HG03558 (cell line): ENCODE measurements at regions not wholly inside any gene's neighbourhood (a gene's known extent, or its start where the extent isn't known, plus 50 kb on each side); places are given as distances from the start of the nearest gene placed in this dataset.

ENCODE experiments used
- ATAC-seq: cut with Tn5 transposase; IDR thresholded peaks from one replicate; pipeline ENCODE4 v1.9.1; 2021; ENCODE audit warnings: moderate number of reproducible peaks; ENCODE audit not compliant: unreplicated experiment; ENCODE audit errors: extremely low read depth

DNA sequence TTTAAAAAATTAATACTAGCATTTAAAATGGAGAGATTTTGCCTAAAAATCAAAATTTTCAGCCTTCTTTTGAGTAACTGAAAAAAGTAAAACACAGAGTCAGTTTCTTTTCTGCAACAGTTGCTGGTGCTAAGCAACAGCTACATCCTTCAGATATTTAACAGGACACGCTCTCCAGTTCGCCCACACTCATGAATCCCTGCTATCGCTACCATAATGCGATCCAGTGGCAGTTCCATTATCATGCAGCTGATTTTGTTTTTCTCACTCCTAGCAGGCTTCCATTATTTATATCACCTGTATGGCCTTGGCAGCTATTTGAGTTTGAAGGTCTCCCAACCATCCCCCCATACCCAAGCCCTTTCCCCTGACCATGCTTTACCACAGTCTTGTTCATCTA is 93.1 kb upstream of the NCKAP5 start:
- ATAC-seq: no peak

DNA sequence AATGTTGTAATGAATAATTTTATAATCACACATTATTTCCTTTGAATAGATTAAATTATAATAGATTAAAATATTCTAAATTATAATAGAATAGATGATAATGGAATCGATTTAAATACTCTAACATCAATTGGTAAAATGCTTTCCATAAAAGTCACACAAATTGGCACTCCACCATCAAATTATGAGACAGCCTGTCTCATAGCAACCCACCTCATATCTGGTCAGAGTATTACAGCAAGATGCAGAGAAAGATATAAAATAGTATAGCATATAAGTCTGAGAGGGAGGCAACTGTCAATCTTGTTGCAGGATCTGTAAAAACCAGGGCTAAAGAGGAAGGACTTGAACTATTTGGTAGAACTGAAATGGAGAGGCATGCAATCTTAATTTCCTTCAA is 98.4 kb upstream of the NCKAP5 start:
- ATAC-seq: no peak

DNA sequence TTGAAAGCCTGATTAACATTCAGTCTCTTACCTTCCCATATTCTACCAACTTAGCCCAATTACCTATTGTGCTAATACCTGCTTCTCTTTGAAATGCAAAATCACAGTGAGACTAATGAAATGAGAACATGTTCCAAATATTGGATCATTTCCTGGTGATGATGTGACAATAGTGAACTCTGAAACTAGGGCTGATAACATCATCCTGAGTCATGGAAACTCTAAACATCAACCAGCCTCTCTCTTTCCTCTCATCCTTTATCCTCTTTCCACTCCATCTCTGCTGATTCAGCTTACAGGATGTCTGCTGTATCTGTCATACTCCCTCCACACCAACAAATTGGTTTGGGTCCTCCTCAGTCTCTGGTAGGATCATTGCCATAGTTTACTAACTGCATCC is 98.8 kb upstream of the NCKAP5 start:
- no peak for ATAC-seq

DNA sequence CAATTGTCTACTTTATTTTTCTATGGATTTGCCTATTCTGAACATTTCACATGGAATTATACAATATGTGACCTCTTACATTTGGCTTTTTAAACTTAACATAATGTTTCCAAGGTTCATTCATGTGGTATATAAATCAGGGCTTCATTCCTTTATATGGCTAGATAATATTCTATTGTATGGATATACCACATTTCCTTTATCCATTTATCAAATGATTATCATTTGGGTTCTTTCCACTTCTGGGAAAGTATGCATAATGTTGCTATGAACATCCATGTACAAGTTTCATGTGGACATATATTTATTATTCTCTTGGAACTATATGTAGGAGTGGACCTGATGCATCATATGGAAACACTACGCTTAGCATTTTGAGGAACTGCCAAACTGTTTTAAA is 99.7 kb upstream of the NCKAP5 start:
- no peak for ATAC-seq

DNA sequence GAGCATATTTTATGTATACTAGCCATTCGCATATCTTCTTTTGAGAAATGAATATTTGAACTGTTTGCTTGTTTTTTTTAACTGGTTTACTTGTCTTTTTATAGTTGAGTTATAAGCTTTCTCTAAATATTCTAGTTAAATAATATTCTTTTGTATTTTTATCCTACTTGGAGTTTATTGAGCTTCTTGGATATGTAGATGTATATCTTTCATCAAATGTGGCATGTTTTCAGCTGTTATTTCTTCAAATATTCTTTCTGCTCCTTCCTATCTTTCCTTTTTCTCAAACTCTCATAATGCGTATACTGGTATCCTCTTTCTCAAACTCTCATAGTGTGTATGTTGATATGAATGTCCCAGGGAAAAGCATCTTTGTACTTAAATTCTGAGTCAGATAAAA is 100.3 kb upstream of the NCKAP5 start:
- no peak for ATAC-seq

DNA sequence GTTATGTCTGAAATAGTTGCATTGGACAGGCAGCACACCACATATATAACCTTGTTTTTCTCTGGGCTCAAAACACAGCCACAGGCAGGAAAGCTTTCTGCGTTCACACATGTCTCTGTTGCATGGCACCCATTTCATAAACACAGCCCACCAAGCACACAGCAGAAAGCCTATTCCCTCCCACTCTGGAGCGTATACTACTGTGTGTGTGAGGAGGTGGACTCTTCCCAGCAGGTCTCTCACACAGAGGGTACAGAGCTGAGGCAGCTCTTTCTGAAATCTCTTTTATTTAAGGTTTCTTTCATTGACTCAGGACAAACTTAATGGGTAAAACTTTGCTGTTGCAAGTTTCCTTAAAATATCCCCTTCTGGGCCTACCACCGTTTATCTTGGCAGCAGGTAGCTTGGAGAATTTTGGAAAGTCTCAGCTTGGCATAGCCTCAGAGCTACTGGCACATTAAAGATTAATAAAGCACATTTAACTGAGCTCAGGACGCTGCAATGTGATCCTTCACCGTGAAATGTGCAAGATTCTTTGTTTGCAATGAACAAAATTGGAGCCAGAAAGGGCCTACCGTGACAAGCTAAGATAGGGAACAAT is 105.1 kb upstream of the NCKAP5 start:
- no peak for ATAC-seq

DNA sequence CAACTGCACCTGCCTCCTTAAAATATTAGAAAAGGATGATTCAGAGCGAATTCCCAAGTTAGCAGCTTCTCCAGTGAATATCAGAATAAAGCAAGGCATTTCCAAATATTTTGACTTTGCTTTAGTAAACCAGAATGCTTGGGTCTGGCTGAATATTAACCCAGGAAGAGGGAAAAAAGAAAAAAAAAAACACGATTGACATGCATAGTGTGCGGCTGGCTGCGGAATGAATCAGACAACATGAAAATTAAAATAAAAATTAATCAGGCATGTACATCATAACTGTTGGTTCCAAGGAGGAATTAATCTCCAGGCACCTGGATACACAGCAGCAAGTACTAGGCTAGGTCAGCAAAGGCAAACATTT is 105.8 kb upstream of the NCKAP5 start:
- ATAC-seq: no peak

DNA sequence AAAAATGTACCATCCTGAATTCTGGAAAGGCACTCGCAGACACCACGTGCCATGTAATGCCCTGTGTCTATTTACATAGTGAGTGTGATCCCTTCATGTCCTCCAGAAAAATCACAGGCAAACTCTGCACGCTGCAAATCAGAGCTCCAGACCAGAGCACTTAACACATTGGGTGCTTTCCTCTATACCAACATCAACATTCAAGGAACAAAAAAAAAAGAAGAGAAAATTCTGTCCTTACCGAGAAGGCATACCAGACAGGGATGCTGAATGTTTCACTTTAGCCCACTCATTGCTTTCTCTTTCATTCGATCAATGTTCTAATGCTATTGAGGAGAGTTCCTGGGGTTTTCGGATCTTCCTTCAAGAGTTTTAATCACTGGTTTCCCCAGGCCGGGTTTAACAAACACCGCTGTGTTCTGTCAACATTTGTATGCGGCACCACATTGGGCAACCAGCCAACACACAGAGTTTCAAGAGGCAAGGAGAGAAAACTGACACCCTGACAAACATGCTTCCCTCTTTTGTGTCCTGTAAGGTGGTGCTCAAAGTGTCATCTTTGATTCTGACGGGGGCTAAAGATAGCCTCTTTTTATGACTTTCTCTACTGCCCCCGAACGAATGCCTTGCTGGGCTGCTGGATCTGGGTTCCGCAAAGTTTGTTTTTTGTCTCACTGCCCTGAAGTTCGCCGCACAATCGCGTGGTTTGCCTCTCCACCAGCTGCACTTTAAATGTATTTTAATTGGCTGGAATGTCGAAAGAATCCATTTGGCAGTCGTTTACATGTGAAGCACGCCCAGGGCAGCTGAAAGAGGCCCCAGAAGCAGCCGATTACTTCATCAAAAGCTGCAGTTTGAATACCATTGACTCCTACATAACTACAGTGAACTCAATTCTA is 106.4 kb upstream of the NCKAP5 start:
- ATAC-seq: no peak

DNA sequence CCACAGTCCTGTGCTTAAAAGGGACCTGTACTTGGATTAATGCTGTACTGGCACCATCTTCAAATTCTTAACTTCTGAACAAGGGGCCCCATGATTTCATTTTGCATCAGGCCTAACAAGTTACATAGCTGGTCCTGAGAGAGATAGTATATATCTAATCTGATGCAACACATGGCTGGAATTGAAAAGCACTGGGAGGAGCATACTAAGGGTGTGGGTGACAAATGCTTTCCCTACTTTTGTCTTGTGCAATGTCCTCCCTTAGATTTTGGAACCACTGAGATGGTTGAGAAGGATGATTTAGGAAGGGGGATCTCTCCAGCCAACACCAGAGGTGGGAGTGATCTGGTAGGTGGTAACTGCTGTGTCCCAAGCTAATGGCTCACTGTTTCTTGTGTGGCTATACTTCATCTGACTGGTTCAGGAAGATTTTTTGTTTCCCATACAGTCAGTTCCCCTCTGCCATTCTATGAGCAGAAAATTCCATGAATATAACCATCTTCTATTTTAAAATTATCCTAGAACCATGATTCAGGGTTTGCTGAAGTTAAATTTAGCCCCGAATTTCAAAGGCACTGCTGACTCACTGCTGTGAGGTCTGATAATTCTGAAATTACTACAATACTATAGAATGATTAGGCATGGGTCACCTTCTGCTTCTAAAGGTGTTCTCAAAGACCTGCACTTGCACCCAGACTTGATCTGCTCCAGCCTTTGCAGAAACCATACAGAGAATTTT is 108.3 kb upstream of the NCKAP5 start:
- ATAC-seq: no peak

DNA sequence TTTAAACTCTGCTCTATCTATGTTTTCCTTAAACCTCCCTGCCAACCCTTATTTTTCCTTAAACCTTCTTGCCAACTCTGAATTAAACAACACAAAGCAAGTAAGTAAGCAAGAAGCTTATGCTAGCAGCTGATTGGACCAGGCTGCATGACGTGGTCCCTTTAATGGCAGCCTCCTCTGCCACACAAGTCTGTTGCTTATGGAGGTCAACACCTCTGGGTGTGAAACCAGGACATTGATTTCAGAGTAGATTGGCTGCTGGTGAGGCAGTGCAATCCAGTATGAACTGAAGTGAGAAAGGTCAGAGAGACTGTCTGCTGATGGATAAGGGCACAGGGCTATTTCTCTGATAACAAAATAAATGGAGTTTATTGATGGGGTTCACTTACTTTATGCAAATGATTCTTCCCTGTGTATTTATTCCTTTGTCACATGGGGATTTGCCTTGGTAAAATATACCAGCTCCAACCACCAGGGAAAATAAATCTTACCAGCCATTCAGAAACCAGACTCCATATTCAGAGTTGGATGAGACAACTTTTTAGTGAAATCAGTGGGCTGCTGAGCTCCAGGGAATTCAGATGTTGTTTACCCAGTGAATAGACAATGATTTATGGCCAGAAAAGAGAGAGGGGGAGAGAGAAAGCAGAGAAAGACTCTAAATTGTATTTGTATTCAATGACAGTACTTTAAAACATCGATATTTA is 112.2 kb upstream of the NCKAP5 start:
- no peak for ATAC-seq

DNA sequence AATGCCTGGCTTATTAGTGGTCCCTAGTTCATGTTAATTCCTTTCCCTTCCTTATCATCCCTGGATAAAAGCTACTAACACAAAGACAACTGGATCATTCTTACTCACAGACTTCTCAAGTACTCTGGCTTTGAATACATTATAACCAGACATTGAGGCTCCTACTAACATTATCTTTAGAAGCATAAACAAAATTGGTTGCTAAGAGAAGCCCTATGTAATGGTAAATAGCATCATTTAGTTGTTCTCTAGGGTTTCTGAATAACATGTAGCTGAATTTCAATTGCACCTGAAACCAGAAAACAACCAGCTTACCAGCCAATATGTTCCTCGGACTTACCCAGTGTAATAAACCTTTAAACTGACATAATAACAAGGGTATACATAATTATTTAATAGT is 114.1 kb upstream of the NCKAP5 start:
- no peak for ATAC-seq

DNA sequence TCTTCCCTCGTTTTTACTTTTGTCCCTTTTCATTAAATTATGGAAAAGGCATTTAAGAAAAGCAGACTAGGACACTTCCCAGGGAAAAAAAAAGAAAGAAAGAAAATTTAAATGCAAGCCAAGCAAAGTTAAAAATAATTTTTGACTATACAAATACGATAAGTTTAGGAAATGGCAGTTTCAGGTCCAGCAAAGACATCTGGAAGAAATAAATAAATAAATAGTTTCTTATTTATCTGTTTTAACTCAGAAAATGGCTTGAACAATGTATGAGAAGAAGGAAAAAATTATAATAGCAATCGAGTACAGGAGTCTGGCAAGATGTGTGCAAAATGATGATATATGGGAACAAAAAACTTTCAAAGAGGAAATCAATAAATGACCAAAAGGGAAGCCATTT is 114.6 kb upstream of the NCKAP5 start:
- ATAC-seq: no peak

DNA sequence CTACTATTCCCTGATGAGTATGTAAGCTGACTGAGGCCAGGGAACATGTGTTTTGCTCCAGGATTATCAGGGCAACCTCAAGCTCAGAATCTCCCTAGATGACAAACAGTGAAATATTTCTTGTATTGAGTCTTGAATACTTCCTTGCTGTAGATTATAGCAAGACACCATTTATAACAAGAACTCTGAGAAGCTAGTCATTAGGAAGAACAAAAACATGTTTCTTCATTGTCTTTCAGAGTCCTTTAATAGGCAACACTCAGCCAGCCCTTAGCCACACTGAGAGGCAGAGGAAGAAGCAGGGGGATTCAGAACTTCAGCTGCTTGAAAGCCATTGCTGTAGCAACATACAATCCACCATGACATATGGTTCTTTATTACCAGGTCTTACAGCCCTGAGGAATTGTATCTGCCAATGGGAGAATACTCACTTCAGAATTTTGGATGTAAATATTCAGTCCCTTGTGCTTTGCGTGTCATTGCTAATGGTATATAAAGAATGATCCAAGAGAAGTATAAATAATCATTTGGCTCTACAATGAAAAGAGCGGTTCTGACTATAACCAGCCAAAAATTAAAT is 117.5 kb upstream of the NCKAP5 start:
- no peak for ATAC-seq

DNA sequence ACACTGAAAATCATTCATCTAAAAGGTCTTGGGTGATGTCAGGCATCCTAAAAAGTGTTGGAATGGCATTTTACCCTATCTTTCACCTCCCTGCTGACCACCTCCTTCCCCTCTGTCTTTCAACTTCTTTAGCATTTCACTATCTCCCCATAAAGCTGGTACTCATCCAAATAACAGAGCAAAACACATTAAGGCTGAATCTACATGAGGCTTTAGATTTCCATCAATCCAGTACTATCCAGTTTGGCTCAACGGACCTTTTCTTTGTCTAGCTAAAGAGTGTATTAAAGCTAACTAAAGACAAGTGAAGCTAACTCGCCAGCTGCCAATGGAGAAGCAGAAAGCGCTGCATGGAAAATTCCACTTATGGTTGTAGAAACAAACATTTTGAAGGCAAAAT is 122.5 kb upstream of the NCKAP5 start:
- ATAC-seq: no peak

DNA sequence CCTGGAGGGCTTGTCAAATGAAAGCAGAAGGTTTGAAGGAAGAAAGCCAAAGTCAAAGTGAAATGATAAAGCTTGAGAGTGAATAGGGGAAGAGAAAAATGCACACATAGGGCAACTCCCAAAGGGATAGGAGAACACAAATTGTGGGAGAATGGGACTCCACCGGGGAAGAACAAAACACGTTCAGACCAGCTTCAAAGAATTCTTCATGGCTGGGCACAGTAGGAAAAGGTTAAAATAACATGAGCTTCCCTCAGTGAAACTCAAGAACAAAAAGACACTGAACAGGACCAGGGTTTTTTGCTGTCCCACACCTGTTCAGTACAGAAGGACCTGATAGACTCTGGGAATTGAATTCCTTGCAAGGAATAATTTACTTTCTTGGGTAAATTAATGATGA is 123.1 kb upstream of the NCKAP5 start:
- no peak for ATAC-seq

DNA sequence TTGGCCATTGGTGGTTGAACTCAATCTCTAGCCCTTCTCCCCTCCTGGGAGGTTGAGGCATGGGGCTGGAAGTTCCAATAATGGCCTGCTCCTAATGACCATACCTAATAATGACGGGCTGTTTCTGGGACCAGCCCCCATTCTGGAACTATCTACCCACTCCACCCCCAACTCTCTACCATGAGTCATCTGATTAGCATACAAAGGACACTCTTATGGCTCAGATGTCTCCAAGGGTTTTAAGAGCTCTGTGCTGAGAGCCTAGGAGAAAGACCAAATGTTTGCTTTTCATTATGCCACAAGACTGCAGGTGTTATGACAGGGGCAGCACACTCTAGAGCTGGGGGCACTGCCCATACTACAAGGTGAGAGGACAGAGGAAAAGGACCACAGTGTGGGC is 137.0 kb upstream of the NCKAP5 start:
- no peak for ATAC-seq

DNA sequence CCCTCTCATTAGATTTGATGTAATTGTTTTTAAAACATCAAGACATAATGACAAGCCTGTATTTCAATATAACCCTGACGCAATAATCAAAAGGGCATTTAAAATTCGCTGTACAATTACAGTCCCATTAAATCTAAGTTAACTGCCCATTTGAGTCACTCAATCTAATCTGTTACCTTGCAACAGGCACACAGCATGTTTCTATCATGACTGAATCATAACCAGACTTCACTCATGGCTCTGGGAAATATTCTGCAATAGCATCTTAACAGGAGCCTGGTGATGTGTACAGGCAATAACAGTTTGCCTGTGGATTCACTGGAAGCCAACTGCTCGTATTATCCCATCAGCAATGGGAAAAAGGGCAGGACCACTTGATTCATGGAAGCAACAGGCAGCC is 142.3 kb upstream of the NCKAP5 start:
- no peak for ATAC-seq

DNA sequence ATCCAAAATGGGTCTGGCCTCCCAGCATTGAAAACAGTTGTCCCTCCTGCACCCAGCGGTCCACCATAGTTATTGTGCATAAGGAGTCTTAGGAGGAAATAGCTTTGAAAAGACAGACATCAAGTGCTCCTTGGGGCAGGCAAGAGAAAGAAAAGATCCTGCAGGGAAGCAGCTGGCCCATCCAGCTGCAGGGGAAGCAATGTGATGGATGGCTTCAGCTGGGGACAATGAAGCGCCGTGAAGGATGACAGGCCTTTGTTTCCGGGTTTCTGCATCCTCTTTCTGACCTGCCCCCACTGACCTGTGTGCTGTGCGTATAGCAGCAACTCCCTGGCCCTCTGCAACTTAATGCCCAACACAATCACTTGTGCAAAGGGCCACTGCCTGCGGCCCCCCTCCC is 142.9 kb upstream of the NCKAP5 start:
- ATAC-seq: no peak

DNA sequence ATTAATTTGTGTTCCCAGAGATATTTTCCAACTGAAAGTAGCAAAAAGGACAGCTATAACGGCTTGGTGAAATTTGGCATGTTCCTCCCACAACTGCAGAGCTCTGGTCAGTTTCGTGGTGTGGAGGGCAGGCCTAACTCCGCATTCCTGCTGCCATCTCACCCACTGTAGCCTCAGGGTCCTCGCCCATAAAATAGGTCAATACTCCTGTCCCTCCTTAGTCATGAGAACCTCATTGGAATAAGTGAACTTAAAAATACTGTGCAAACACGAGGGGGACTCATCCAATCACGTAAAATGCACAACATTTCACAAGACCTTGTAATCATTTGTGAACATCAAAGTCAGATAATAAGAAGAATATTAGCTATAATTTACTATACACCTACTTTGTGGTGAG is 143.5 kb upstream of the NCKAP5 start:
- ATAC-seq: no peak

DNA sequence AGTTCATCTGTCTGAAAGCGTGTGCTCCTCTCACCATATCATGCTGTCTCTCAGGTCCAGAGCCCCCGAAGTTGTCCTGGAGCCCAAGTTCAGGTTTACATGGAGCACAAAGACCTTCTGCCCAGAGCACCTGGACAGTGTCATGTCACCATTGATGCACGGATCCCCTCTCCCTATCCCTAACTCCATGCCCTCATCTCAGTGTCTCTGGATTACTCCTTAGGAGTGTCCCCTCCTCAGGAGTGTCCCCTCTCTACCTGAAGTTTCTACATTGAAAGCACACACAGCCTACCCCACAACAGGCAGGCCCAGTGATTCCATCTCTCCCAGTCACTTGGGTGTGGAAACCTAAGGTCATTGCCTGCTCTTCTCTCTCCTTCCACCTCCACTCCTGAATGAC is 144.1 kb upstream of the NCKAP5 start:
- ATAC-seq: no peak
